GM04503 (cell line): ENCODE measurements at regions not wholly inside any gene's neighbourhood (a gene's known extent, or its start where the extent isn't known, plus 50 kb on each side); places are given as distances from the start of the nearest gene placed in this dataset.

Experiments used
- DNase-seq: peaks from one replicate; pipeline ENCODE4 v3.0.0-alpha.2; 2012; ENCODE audit warnings: low read depth

DNA sequence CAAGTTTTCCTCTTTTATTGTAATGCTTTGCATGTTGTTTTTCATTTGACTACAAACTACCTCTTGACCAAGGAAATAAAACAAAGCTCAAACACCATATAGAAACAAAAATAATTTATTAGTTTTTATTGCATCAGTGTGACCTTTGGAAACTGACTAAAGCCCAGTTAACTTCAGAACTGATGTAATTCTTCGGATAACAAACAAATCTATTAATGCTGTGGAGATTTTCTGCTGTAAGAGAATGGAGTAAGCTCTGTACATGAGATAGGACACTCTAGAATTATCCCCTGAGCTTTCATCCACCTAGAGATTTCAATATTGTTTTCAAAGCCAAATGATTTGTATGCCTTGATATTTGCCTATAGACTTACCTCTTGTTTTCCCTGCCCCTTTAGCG lies 154.0 kb upstream of the KCNK2 start:
- no peak for DNase-seq

DNA sequence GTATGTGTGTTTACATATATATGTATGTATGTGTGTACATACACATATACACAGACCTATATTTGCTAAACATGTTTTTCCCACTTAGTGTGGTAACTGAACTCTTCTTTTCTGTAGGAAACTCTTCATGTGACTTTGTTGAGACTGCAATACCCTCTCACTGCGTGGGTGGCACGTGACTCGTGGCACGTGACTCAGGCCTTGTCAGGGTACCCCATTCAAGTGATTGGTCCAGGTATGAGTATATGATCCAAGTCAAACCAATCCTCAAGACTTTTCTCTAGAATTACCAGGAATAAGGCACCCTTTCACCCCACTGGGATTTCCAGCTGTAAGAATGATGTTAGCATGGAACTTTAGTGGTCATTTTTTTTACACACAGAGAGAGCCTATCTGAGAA lies 149.2 kb upstream of the KCNK2 start:
- DNase-seq, result no peak

- no peak for DNase-seq
Measured at GRCh38 chr1:214934045-214934444, 148.5 kb upstream of the KCNK2 start.

DNA sequence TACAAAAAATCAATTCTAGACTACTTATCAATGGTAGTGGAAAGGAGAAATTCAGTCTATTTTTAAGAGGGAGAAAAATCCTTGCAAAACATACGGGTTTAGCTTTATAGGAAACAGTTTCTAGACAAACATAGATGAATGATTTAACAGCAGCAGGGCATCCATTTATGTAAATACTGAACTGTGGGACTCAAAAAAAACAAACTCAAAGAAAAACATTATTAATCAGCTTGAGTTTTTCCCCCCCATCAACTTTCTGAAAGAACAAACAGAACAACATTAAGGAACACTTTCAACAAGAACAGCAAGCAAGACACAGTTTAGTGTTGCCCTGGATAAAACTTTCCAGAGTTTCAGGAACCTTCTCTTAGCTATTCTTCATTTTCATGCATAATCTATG lies 147.3 kb upstream of the KCNK2 start:
- DNase-seq, result no peak

DNA sequence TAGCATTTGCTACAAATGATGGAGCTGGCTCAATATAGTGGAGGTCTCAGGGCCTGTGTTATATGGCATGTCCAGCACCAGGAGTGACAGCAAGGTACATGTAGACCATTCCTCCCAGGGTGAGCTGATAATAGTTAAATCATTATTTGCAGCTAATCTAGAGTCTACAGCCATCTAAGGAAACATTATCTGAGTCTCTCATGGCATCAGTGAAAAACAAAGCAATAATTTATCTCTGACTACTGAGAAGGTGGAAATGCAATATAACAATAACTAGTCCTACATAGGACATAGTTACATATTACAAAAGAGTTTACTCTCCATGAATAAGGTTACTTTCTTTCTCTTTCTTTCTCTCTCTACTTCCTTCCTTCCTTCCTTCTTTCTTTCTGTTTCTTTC lies 143.4 kb upstream of the KCNK2 start:
- DNase-seq, result no peak

GRCh38 chr1:214941061-214941460 lies 141.5 kb upstream of the KCNK2 start:
- DNase-seq, result no peak

GRCh38 chr1:214943054-214943453 lies 139.5 kb upstream of the KCNK2 start:
- no peak for DNase-seq

- DNase-seq, result no peak
Measured at GRCh38 chr1:214946615-214947014, 135.9 kb upstream of the KCNK2 start.

GRCh38 chr1:214952648-214953047 lies 129.9 kb upstream of the KCNK2 start:
- no peak for DNase-seq

GRCh38 chr1:214953901-214954616 lies 128.5 kb upstream of the KCNK2 start:
- no peak for DNase-seq

- no peak for DNase-seq
Measured at GRCh38 chr1:214954617-214954949, 128.0 kb upstream of the KCNK2 start.

DNA sequence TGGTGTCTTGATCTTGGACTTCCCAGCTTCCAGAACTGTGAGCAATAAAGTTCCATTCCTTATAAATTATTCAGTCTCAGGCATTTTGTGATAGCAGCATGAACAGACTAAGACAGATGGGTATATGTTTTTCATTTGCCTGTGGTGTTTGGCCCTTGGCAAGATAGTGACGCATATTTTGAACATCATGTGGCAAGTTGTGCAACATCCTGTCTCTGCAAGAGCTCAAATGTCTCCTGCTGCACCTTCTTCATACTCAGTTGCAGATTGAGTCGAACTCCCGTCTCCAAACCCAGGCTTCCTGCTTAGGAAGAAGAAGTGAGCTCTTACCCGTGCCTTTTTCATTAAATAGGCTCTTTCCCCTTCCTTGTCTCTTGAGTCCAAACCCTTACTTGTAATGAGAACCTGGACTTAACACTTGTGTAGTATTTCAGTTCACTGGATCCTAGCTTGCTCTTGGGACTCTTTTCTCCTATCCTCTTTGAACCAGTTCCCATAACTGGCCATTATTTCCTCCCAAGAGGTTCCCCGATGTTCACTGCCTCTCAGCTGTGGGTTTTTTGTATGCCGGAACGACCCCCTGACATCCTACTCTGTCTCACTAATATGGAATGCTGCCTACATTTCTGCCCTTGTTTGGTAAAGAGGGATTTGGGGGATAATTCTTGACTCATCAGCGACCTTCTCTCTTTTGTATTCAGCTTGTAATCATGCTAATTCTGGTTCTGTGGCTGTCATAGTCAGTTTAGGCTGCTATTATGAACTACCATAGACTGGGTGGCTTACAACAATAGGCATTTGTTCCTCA lies 125.0 kb upstream of the KCNK2 start:
- peak; percentile 99 for DNase-seq

- no peak for DNase-seq
Measured at GRCh38 chr1:214958486-214958885, 124.1 kb upstream of the KCNK2 start.

DNA sequence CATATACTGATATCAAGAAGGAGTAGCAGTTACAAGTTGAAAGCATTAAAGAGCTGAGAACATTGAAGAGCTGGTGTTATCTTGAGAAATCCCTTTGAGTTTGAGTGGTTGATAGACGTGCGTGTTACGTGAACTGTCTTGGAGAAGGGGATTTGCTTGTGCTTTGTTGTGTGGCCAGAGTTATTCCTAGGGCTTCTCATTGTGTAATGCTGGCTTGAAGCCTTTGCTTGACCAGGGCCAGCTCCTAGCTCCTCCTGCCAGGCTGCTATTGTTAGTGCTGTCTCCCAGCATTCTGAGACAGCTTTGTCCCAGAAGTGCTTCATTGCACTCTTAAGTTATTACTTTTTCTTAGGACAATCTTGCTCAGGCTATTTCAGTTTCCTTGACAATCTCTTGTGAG lies 116.2 kb upstream of the KCNK2 start:
- DNase-seq, result peak; percentile 77

DNA sequence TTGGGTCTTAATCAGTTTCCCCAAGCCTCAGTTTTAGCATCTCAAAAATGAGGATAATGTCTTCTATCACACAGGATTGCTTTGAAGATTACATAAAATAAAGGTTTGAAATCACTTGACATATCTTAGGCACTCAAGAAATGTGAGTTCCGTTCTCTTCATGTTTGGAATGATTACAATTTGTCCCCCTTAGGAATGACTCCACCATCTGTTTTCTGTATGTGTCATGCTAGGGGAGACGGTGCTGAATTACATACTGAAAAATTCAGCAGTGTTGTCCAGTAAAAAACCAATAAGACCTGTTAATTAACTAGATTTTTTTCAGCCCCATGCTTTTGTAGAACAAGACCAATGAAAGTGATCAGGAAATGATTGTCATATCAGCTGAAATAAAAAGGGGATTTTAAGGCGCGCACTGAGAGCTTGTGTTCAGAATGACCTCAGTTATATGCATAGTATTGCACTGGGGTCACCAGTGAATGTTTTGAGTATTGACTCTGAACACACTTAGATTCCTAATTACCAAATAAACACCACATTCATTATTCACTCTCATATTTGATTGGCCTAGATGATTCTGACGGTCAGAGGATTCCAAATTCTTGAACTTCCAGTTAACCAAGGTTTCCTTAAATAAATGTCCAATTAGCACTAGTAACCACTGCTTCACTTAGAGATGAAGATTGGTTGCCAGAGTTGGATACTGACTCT lies 114.5 kb upstream of the KCNK2 start:
- peak; percentile 45 for DNase-seq

DNA sequence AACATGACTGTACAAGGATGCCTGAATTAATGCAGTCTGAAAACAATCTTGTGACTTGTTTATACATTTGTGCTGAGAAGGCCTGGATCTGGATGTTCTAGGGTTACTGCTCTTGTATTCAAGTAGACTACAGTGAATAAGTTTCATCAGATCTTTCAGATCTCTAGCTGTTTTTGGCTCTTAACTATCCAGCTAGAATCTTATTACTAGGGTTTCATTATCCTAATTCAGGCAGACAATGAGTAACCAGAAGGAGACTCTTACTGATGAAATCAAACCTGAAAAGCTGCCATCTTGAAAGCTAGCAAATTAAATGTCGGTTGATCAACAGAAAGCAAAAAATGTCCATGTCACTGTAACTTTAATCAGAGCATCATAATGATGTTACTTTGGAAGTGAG lies 112.5 kb upstream of the KCNK2 start:
- DNase-seq, result no peak

GRCh38 chr1:214971071-214971470 lies 111.5 kb upstream of the KCNK2 start:
- no peak for DNase-seq

- DNase-seq, result no peak
Measured at GRCh38 chr1:214974002-214974401, 108.5 kb upstream of the KCNK2 start.

DNA sequence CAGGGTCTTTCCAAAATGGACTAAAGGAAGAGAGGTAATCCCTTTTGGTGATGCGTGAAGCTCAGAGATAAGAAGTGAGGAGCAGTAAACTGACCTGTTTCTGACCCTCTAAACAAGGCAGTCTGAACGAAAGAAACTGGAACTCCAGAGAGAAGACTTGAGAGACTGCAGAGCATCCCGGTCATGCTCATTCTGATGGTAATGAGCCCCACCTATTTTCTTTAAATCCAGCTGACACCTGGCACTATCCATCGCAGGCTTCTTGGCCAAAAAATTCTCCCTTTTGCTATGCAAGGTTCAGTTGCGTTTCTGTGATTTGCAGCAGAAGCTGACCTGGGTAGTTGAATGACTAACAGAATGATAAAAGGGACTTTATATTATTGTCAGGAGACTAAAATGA lies 105.9 kb upstream of the KCNK2 start:
- no peak for DNase-seq

DNA sequence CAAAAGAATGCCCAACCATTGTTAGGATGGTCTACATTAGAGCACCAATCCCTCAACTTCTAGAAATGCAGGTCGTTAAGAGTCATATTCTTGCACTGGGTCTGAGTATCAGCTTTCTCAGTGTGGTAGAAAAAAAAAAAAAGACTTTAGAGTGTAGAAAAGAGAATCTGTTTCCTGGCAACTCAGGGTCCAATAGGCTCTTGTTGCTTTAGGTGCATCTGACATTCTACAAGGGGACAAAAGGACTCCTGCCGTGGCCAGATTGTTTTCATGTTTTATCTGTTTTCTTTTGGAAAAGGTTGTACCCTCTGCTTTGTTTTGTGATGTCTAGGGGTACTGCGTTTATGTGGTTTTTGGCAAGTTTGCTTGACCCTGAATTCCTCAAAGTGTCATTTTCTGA lies 105.4 kb upstream of the KCNK2 start:
- no peak for DNase-seq

DNA sequence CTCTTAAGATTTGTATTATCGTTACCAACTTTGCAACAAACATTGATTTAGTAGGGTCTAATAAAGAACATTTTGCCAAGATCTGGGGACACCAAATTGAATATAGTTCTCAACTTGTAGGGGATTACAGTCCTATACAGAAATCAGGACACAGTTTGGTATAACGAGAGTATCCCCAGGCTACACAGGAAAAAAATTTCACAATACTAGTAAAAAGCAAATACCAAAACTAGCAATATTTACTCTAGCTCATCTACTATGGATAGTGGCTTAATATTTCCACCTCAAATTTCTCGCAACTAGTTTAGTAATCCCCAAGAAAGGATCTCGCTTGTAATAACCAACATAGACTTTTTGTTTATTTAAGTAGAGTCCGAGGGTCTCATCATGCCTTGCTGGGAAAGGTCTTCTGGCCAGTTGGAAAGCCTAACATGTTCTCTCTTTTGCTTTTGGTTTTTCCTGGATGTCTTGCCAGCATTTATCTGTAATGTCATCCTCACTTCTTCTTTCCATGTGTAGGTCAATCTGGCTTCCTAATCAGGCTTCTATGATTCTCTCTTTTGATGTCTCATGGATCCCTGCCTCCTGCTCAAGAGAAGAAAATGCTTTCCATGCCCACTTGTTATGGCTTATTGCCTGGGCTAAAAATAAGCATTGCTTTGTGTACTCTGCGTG lies 104.7 kb upstream of the KCNK2 start:
- no peak for DNase-seq

GRCh38 chr1:214979191-214979590 lies 103.3 kb upstream of the KCNK2 start:
- DNase-seq, result no peak

DNA sequence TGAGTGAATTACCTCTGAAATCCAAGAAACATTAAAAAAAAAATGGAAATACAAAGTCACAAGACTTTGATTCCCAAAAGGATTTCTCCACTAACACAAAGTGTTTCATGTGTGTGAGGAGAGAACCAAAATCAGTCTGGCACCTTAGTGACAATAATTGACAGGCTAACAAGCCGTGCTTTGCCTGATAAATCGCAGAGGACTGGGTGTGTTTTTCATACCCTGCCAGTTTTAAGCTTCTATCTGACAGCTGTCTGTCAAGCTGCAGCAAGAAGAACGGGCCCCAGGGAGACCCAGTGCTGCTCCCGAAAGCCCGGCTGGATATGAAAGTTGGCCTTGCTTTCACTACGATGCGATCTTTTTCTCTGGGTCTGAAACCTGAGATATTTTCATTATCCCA lies 101.6 kb upstream of the KCNK2 start:
- no peak for DNase-seq
